ENCODE measurements at regions not wholly inside any gene's neighbourhood (a gene's known extent, or its start where the extent isn't known, plus 50 kb on each side); places are given as distances from the start of the nearest gene placed in this dataset.

DNA sequence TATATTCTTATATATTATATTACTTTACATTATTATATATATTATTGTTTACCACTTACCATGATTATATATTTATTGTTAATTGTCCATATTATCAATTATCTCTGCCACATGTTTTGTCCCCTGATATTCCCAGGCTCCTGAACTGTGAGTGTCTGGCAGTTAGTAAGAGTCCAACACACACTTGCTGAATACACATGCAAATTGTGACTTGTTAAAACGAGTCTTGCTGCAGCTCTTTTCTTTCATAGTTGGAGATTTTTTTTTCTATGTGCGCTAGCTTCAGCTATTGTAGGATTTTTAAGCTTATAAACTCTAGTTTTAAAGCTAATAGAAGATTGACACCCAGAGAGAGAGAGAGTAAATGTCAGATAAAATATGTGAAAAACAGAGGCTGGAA is 207.8 kb upstream of the FAM3C start:
- Histone ChIP-seq H3K9me3 (ENCODE audit: control insufficient read depth, low read length) (no peaks in the 10 kb centered on the region), H3K36me3 (ENCODE audit: control insufficient read depth in 1 of 2, insufficient read depth in 2 of 2, low read length in 1 of 2) (no peaks in the 10 kb centered on the region), H3K27me3 (ENCODE audit: control insufficient read depth in 1 of 2, insufficient read depth in 2 of 2, low read length in 1 of 2) (no peaks in the 10 kb centered on the region), H3K4me1 (ENCODE audit: control insufficient read depth in 1 of 2, insufficient read depth in 2 of 2, low read length in 2 of 2) (no peaks in the 10 kb centered on the region), H3K4me3 (ENCODE audit: low read length in 2 of 2) (no peak overlapping the region), H3K27ac (ENCODE audit: low read depth in 1 of 2, low read length in 2 of 2) (no peak overlapping the region)
- WGBS, 2 donors = 52 to 63% methylated on average over 2 of the region's 2 CpGs
- ATAC-seq (ENCODE audit: low FRiP score) (no peak), DNase-seq (no peak)
- intact Hi-C loops (cut with DNase I) = no loop called here

DNA sequence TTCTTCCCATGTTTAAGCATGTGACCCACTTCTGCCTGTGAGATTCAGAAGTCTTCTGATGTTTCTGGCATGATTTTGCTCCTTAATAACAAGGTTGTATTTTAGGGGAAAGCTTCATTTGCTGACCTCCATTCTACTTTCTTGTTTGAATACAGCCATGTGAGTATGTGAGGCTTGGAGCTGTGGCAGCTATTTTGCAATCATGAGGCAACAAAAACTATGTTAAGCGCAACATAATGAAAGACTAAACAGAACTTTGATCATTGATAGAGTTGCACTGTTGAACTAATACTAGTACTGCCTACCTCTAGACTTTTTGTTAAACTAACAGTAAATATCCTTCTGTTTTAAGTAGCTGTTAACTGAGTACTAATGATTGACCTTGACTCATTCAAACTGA is 203.8 kb upstream of the FAM3C start:
- Histone ChIP-seq H3K9me3 (ENCODE audit: control insufficient read depth, low read length) (no peaks in the 10 kb centered on the region), H3K4me1 (ENCODE audit: control insufficient read depth in 1 of 2, insufficient read depth in 2 of 2, low read length in 2 of 2) (no peaks in the 10 kb centered on the region), H3K27me3 (ENCODE audit: control insufficient read depth in 1 of 2, insufficient read depth in 2 of 2, low read length in 1 of 2) (no peaks in the 10 kb centered on the region), H3K36me3 (ENCODE audit: control insufficient read depth in 1 of 2, insufficient read depth in 2 of 2, low read length in 1 of 2) (no peaks in the 10 kb centered on the region), H3K4me3 (ENCODE audit: low read length in 2 of 2) (no peak overlapping the region), H3K27ac (ENCODE audit: low read depth in 1 of 2, low read length in 2 of 2) (no peak overlapping the region)
- ATAC-seq (ENCODE audit: low FRiP score) (no peak), DNase-seq (no peak)
- intact Hi-C loops (cut with DNase I) = no loop called here
- WGBS, 2 donors = 95 to 100% methylated on average over 1 of the region's 1 CpG

DNA sequence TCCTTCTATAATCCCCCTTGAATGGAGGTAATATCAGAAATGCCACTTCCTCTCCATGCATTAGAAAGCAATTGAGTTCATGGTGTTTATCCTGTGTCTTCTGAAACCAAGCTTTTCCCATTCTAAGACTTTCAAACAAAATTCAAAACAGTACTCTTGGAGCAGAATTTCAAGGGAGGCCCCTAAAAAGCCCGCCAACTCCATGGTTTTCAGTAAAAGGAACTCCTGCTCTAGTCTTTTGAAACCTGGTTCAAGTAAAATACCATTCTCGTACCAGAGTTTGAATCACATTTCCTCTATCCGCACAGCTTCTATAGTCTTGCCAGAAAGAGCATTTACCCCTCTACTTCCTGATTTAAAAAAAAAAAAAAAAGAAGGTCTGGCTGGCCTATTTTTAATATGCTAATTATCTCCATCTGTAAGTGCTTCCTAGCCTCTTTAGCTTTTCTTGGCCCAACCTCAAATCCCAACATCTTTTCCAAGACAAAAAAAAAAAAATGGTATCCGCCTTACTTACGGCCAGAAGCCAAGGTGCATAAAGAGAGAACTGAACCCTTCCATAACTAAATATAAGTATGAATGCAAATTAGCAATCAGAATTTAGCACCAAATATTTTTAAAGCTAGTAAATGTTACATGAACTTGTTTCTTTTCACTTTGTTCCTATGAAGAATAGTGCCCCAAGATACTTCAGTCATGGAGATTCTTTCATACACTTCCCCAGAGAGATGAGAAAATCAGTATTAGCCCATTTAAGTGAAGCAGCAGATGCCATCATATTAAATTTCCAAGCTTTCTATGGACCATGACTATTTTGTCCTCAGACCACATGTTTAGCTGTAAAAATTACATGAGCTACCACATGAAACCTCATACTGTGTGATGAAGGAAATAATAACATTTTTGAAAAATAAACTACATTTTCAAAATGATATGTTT is 199.9 kb upstream of the FAM3C start:
- no peak for ATAC-seq (ENCODE audit: low FRiP score)
- Histone ChIP-seq H3K4me1 (ENCODE audit: control insufficient read depth in 1 of 2, insufficient read depth in 2 of 2, low read length in 2 of 2) (no peaks in the 10 kb centered on the region), H3K4me3 (ENCODE audit: low read length in 2 of 2) (no peak overlapping the region), H3K27ac (ENCODE audit: low read depth in 1 of 2, low read length in 2 of 2) (no peak overlapping the region), H3K27me3 (ENCODE audit: control insufficient read depth in 1 of 2, insufficient read depth in 2 of 2, low read length in 1 of 2) (no peaks in the 10 kb centered on the region), H3K36me3 (ENCODE audit: control insufficient read depth in 1 of 2, insufficient read depth in 2 of 2, low read length in 1 of 2) (no peaks in the 10 kb centered on the region), H3K9me3 (ENCODE audit: control insufficient read depth, low read length) (peaks cover 2% of the 10 kb centered on the region)
- DNase-seq = no peak
- WGBS, 2 donors = 71 to 72% methylated on average over 5 of the region's 5 CpGs
- intact Hi-C loops (cut with DNase I) = no loop called here

DNA sequence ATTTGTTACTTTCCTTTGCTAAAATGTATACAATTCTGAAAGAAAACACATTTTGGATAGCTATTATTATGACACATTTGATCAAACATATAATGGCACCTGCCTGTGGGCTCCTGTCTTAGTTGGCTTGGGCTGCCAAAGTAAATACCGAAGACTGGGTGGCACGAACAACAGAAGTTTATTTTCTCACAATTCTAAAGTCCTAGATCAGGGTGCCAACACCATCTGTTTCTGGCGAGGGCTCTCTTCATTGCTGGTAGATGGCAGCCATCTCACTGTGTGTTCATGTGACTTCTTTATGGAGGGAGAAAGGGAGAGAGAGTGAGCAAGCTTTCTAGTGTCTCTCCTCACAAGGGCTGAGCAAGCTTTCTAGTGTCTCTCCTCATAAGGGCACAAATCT is 195.8 kb upstream of the FAM3C start:
- intact Hi-C loops (cut with DNase I) = no loop called here
- no peaks in the 10 kb centered on the region for H3K36me3 ChIP-seq (ENCODE audit: control insufficient read depth in 1 of 2, insufficient read depth in 2 of 2, low read length in 1 of 2)
- peaks cover 4% of the 10 kb centered on the region for H3K9me3 ChIP-seq (ENCODE audit: control insufficient read depth, low read length)
- H3K4me3 ChIP-seq (ENCODE audit: low read length in 2 of 2) = no peak overlapping the region
- WGBS, 2 donors = 81% methylated on average over 3 of the region's 3 CpGs
- H3K4me1 ChIP-seq (ENCODE audit: control insufficient read depth in 1 of 2, insufficient read depth in 2 of 2, low read length in 2 of 2) = no peaks in the 10 kb centered on the region
- DNase-seq = no peak
- no peak for ATAC-seq (ENCODE audit: low FRiP score)
- H3K27me3 ChIP-seq (ENCODE audit: control insufficient read depth in 1 of 2, insufficient read depth in 2 of 2, low read length in 1 of 2) = no peaks in the 10 kb centered on the region
- H3K27ac ChIP-seq (ENCODE audit: low read depth in 1 of 2, low read length in 2 of 2) = no peak overlapping the region

DNA sequence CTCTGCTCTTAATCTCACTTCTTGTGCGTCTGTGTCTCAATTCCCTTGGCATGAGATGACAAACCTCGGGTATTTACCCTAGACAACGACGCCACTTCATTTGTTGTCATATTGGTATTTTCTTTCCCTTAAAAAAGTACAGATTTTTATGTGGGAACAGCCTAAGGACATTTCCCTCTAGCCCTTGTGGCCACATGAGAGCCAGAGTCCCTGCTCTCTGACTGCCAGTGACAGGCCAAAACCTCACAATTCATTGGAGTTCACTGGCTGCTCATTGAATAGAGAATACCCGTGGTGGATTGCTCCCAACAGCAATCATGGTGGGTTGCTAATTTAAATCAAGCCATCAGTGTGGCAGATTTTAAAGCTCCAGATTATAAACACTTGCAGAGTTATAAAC is 191.3 kb upstream of the FAM3C start:
- no peak overlapping the region for H3K4me3 ChIP-seq (ENCODE audit: low read length in 2 of 2)
- intact Hi-C loops (cut with DNase I) = no loop called here
- H3K9me3 ChIP-seq (ENCODE audit: control insufficient read depth, low read length) = peaks cover 2% of the 10 kb centered on the region
- H3K27ac ChIP-seq (ENCODE audit: low read depth in 1 of 2, low read length in 2 of 2) = no peak overlapping the region
- no peaks in the 10 kb centered on the region for H3K27me3 ChIP-seq (ENCODE audit: control insufficient read depth in 1 of 2, insufficient read depth in 2 of 2, low read length in 1 of 2)
- no peaks in the 10 kb centered on the region for H3K4me1 ChIP-seq (ENCODE audit: control insufficient read depth in 1 of 2, insufficient read depth in 2 of 2, low read length in 2 of 2)
- ATAC-seq (ENCODE audit: low FRiP score) (no peak), DNase-seq (no peak)
- H3K36me3 ChIP-seq (ENCODE audit: control insufficient read depth in 1 of 2, insufficient read depth in 2 of 2, low read length in 1 of 2) = no peaks in the 10 kb centered on the region
- WGBS, 2 donors = 85 to 88% methylated on average over 5 of the region's 5 CpGs

DNA sequence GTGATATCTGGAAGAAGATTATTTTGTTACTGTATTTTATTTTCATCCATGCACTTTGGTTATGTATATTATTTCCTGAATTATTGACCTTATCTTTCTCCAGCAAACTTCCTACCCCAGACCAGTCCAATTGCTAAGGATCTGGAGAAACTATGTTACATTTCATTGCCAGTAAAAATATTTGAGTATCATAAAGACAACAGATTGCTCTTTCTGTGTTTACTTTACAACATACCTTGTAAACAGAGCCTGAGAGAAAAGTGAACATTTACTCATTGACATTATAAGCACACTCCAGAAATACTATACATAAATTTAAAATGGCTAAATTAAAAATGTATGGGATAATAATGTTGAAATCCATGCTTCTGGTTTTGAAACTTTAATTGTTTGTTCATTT is 186.2 kb upstream of the FAM3C start:
- no peak for DNase-seq
- intact Hi-C loops (cut with DNase I) = no loop called here
- H3K4me3 ChIP-seq (ENCODE audit: low read length in 2 of 2) = no peak overlapping the region
- no peak for ATAC-seq (ENCODE audit: low FRiP score)
- H3K4me1 ChIP-seq (ENCODE audit: control insufficient read depth in 1 of 2, insufficient read depth in 2 of 2, low read length in 2 of 2) = no peaks in the 10 kb centered on the region
- no peaks in the 10 kb centered on the region for H3K27me3 ChIP-seq (ENCODE audit: control insufficient read depth in 1 of 2, insufficient read depth in 2 of 2, low read length in 1 of 2)
- no peak overlapping the region for H3K27ac ChIP-seq (ENCODE audit: low read depth in 1 of 2, low read length in 2 of 2)
- H3K36me3 ChIP-seq (ENCODE audit: control insufficient read depth in 1 of 2, insufficient read depth in 2 of 2, low read length in 1 of 2) = no peaks in the 10 kb centered on the region
- H3K9me3 ChIP-seq (ENCODE audit: control insufficient read depth, low read length) = no peaks in the 10 kb centered on the region

DNA sequence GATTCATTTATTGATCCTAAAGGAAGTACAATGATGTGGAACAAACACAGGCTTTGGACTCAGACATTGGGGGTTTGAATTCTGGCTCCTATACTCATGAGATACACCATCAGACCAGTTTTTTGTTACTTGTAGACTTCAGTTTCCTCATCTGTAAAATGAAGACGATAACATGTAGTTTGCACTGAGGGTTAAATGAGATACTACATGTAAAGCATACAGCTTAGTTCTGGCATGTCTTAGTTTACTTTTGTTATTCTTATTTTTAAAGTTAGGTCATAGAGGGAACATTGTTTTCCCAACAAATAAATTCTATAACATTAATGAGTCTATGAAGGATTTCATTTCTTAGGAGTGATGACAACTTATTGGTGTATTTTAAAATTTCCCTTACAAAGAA is 183.5 kb upstream of the FAM3C start:
- Histone ChIP-seq H3K4me3 (ENCODE audit: low read length in 2 of 2) (no peak overlapping the region), H3K9me3 (ENCODE audit: control insufficient read depth, low read length) (no peaks in the 10 kb centered on the region), H3K36me3 (ENCODE audit: control insufficient read depth in 1 of 2, insufficient read depth in 2 of 2, low read length in 1 of 2) (no peaks in the 10 kb centered on the region), H3K27ac (ENCODE audit: low read depth in 1 of 2, low read length in 2 of 2) (no peak overlapping the region), H3K4me1 (ENCODE audit: control insufficient read depth in 1 of 2, insufficient read depth in 2 of 2, low read length in 2 of 2) (no peaks in the 10 kb centered on the region), H3K27me3 (ENCODE audit: control insufficient read depth in 1 of 2, insufficient read depth in 2 of 2, low read length in 1 of 2) (no peaks in the 10 kb centered on the region)
- 88 to 93% methylated on average over 1 of the region's 1 CpG for WGBS, 2 donors
- no peak for DNase-seq
- ATAC-seq (ENCODE audit: low FRiP score) = no peak
- intact Hi-C loops (cut with DNase I) = no loop called here

DNA sequence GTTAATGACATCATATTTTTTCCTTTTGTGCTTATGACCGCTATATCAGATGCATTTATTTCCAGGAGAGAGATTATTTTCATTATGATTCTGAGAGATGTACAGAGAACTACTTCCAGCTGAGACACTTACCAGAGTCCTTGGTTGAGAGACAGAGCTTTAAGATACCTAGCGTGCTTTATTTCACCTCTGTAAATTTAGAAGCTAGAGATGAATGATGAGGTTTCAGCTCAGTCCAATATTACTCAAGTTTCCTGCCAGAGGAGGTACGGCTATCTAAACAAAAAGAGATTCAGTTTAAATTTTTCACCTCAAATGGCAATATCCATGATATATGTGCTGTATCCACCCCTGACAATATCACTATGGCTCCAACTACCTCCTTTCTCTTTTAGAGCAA is 182.6 kb upstream of the FAM3C start:
- Histone ChIP-seq H3K36me3 (ENCODE audit: control insufficient read depth in 1 of 2, insufficient read depth in 2 of 2, low read length in 1 of 2) (no peaks in the 10 kb centered on the region), H3K4me3 (ENCODE audit: low read length in 2 of 2) (no peak overlapping the region), H3K4me1 (ENCODE audit: control insufficient read depth in 1 of 2, insufficient read depth in 2 of 2, low read length in 2 of 2) (no peaks in the 10 kb centered on the region), H3K27ac (ENCODE audit: low read depth in 1 of 2, low read length in 2 of 2) (no peak overlapping the region), H3K27me3 (ENCODE audit: control insufficient read depth in 1 of 2, insufficient read depth in 2 of 2, low read length in 1 of 2) (no peaks in the 10 kb centered on the region), H3K9me3 (ENCODE audit: control insufficient read depth, low read length) (no peaks in the 10 kb centered on the region)
- intact Hi-C loops (cut with DNase I) = no loop called here
- ATAC-seq (ENCODE audit: low FRiP score) = no peak
- WGBS, 2 donors = 60 to 77% methylated on average over 3 of the region's 3 CpGs
- no peak for DNase-seq

DNA sequence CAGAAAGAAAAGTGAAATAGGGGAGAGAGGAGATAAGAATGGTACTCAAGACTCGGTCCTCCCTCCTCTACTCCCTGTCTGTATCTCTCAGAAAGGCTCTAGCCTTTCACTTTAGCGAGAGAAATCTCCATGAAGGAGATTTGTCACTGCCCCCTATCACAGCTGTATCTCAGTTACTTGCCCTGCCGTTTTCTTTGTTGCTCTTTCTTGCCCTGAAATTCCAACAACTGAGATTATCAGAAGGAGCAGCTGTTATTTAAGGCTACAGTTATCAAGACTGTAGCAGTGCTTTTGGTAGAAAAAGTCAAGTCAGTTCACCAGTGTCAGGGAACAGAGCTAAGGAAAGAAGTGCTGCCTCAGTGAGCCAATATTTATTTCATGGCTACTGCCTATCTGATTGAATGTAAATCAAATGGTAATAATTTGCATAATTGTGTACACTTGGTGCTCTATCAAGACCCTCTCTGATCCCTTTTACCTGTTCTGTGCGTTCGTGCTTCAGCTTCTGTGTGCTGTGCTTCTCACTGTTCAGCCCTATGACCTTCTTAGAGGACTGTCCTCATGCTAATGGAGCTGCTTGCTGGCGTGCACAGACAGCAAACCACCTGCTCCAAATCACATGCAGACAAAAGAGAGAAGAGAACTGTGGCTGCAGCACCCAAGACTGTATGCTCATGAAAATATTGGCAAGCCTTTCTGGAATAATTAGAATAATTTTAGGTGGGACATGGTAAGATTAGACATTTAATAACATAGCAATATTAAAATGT is 180.2 kb upstream of the FAM3C start:
- Histone ChIP-seq H3K27ac (ENCODE audit: low read depth in 1 of 2, low read length in 2 of 2) (no peak overlapping the region), H3K27me3 (ENCODE audit: control insufficient read depth in 1 of 2, insufficient read depth in 2 of 2, low read length in 1 of 2) (no peaks in the 10 kb centered on the region), H3K9me3 (ENCODE audit: control insufficient read depth, low read length) (no peaks in the 10 kb centered on the region), H3K4me1 (ENCODE audit: control insufficient read depth in 1 of 2, insufficient read depth in 2 of 2, low read length in 2 of 2) (no peaks in the 10 kb centered on the region), H3K36me3 (ENCODE audit: control insufficient read depth in 1 of 2, insufficient read depth in 2 of 2, low read length in 1 of 2) (no peaks in the 10 kb centered on the region), H3K4me3 (ENCODE audit: low read length in 2 of 2) (no peak overlapping the region)
- ATAC-seq (ENCODE audit: low FRiP score) (no peak), DNase-seq (no peak)
- 53 to 56% methylated on average over 6 of the region's 6 CpGs for WGBS, 2 donors
- intact Hi-C loops (cut with DNase I) = no loop called here

Measured in aorta (tissue), 5 donors.